Activated CD4-positive, alpha-beta T cell treated with anti-CD3 and anti-CD28 coated beads for 48 hours (primary cell): ENCODE measurements at regions not wholly inside any gene's neighbourhood (a gene's known extent, or its start where the extent isn't known, plus 50 kb on each side); places are given as distances from the start of the nearest gene placed in this dataset.

Experiments used
- DNase-seq: peaks from one replicate; pipeline ENCODE4 v3.0.0-alpha.2; 2020

DNA sequence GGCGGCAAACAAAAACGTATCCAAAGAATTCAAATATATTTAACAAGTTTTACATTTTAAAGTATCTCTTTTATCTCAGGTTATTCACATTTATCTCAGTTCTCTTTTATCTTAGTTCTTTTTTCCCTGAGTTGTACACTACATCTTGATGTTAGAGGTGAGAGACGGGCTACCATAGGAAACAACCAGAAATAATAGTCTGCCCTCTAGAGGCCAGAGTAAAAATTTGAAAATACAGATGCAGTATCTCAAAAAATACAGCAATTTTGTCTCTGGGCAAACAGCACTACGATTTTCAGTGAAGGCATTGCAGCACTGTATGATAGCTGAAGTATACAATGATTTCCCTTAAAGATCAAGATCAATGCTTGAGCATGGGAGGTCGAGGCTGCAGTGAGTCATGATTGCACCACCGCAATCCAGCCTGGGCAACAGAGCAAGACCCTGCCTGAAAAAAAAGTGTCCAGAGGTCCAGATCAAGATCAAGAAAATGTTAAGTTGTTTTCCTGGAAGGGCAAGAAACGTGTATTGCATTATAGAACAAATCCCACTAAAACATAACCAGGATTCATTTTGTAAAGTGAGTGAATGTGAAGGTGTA, 82.6 kb upstream of the ATP11B start:
- no peak for DNase-seq

- no peak for DNase-seq
Measured at GRCh38 chr3:182711261-182711683, 82.0 kb upstream of the ATP11B start.

GRCh38 chr3:182711853-182712252, 81.5 kb upstream of the ATP11B start:
- DNase-seq = no peak

DNA sequence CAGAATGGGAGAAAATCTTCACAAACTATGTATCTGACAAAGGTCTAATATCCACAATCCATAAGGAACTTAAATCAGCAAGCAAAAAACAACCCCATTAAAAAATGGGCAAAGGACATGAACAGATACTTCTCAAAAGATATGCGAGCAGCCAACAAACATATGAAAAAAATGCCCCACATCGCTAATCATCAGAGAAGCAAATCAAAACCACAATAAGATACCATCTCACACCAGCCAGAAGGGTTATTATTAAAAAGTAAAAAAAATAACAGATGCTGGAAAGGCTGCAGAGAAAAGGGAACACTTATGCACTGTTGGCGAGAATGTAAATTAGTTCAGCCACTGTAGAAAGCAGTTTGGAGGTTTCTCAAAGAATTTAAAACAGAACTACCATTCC, 80.2 kb upstream of the ATP11B start:
- DNase-seq = no peak

GRCh38 chr3:182713743-182714517, 79.4 kb upstream of the ATP11B start:
- DNase-seq = no peak

- DNase-seq = no peak
Measured at GRCh38 chr3:182715006-182715405, 78.3 kb upstream of the ATP11B start.

- no peak for DNase-seq
Measured at GRCh38 chr3:182716114-182716688, 77.1 kb upstream of the ATP11B start.

- no peak for DNase-seq
Measured at GRCh38 chr3:182717216-182717615, 76.1 kb upstream of the ATP11B start.

DNA sequence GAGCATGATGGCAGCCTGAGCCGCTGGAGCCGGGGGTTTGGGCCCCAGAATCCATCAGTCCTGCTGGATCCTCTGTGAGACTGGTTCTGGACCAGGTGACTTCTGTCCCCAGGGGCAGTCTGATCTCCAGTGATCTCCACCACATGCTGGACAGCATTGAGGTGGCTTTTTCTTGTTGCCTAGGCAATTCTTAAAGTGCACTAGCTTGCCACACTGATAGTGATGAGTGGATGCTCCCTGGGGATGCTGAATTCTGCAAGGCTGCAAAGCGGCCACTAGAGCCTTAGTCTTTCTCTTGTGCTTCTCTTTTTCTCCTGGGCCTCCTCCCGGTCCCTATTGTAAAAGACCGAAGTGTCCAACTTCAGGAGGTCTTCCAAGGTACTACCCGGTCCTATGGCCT, 70.4 kb upstream of the ATP11B start:
- DNase-seq = no peak

DNA sequence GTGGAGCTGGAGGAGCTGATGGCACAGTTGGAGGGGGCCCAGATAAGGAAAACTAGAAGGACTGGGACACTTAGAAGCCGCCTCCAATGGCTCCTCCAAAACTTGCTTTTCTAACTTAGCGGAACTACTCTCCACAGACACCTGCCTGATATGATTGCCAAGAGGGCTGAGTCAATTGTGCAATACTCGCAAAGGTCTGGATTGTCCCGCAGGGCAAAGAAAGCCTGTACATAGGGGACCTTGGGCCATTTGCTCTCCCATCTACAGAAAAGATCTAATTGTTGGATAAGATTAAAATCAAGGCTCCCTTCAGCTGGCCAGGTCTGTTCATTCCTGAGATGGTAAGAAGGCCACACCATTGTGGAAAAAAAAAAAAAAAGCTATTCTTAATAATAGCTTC, 69.7 kb upstream of the ATP11B start:
- no peak for DNase-seq

DNA sequence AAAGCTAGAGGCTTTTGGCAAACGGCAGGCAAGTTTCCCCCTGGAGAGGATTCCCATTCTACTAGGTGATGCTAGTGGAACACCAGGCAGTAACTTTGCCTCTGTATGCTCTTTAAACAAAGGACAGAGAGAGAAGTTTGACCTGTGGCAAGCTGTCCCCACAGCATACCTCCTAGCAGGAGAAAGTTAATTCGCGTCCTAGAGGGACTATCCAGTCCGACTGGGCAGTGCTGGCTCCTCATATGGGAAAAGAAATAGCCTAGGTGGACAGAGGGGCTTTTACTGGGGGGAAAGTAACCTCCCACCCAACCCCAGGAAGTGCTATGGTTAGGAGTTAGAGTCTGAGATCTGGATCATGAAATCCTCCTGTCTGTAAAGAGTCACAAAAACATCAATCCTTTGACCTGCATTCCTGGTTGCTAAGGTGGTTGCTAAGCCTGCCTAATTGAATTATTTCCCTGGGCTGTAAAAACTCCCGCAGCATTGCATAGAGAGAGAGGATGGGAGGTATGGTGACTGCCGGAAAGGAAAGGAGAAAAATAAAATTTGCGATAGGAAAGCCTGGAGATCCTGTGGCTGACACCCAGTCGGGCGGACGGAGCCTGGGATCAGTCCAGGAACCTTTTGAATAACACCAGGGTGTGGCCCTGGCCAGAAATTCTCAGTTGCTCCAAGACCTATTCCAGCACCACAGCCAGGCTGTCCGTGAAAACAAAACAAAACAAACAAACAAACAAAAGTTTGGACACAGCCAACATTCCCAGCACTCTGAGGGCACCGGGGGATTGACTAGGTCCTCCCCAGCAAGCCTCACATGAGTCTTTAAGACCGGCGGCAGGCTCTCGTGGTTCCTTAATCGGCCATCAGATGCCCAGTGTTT, 67.7 kb upstream of the ATP11B start:
- DNase-seq = no peak

GRCh38 chr3:182726258-182727142, 66.8 kb upstream of the ATP11B start:
- DNase-seq = no peak

DNA sequence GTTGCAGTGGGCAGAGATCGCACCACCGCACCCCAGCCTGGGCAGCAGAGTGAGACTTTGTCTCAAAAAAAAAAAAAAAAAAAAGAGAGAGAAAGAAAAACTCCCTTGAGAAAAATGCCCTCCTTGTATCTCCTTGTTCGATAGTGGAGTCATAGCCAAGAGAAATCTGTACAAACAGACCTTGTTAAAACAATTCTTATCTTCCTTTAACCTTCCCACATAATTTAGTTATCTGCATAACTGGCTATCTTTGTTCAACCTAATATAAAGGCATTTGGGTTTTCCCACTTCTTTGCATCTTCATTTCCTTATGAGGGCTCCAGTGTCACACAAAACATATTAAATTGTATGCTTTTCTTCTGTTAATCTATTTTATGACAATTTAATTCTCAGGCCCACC, 65.1 kb upstream of the ATP11B start:
- DNase-seq = no peak

- DNase-seq = no peak
Measured at GRCh38 chr3:182729903-182730674, 63.2 kb upstream of the ATP11B start.

GRCh38 chr3:182730675-182731042, 62.6 kb upstream of the ATP11B start:
- no peak for DNase-seq

- DNase-seq = no peak
Measured at GRCh38 chr3:182731764-182732163, 61.5 kb upstream of the ATP11B start.

GRCh38 chr3:182732232-182733015, 60.9 kb upstream of the ATP11B start:
- DNase-seq = no peak

- no peak for DNase-seq
Measured at GRCh38 chr3:182735672-182736071, 57.6 kb upstream of the ATP11B start.

DNA sequence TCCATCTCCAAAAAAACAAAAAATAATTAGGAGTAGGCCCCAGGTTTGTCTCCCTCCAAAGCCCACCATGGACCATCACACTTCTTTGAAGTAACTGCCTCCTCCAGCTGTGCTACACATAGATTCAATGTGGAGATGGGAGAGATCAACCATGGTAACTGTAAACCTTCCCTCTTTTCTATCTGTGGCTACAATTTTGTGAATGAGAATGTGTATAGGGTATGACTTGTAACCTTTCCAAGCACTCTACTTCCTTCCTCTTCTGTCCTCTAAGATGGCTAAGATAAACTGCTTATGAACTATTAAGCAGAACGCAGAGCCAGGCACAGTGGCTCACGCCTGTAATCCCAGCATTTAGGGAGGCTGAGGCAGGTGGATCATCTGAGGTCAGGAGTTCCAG, 55.5 kb upstream of the ATP11B start:
- DNase-seq = no peak

DNA sequence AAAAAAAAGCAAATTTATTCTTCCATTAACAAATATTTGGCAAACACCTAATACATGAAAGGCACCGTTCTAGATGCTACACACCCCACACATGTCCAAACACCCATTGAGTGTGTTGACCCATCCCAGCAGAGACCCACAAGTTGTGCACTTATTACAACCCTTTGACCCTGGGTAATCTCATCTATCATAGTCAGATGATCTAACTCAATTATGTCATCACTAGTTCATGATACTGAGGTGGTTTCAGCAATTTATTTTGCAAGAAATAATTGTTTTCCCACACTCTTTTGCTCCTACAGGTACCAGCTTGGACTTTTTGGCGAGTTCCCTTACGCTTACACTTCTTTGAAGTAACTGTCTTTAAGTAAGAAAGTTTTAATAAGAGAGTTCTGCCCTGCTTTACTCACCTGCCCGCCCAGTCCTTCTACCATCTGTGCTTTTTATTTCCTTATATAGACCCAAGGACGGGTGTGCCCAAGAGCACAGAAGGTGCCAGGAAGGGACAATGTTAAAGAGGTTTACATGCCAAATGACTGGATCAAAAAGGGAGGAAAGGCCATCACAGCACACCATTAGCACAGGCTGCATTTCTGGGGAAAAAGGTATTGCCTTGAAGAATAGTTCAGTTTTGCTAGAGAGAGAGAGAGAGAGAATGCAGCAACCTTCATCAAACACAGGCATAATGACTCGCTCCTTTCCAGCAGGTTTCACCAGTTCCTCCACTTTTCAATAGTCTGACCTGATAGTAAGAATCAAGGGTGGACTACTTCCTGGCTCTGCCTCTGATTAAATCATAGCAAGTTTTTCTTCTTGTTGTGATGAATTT, 54.5 kb upstream of the ATP11B start:
- DNase-seq = no peak
